Activated naive CD4-positive, alpha-beta T cell treated with anti-CD3 and anti-CD28 coated beads, Interleukin-2, amount 50 U/mL, for 24 hours (primary cell): ENCODE measurements at regions not wholly inside any gene's neighbourhood (a gene's known extent, or its start where the extent isn't known, plus 50 kb on each side); places are given as distances from the start of the nearest gene placed in this dataset.

Experiments used
- H3K27ac Mint-ChIP-seq: one replicate; pipeline ENCODE4 v1.8.0; 2021; ENCODE audit warnings: mild to moderate bottlenecking, mixed read lengths
- H3K27me3 Mint-ChIP-seq: one replicate; pipeline ENCODE4 v1.8.0; 2021; ENCODE audit warnings: mixed read lengths
- H3K36me3 Mint-ChIP-seq: one replicate; pipeline ENCODE4 v1.8.0; 2021; ENCODE audit warnings: mixed read lengths
- H3K4me1 Mint-ChIP-seq: one replicate; pipeline ENCODE4 v1.8.0; 2021; ENCODE audit warnings: mixed read lengths
- H3K4me3 Mint-ChIP-seq: one replicate; pipeline ENCODE4 v1.8.0; 2021; ENCODE audit warnings: mild to moderate bottlenecking, mixed read lengths
- H3K9me3 Mint-ChIP-seq: one replicate; pipeline ENCODE4 v1.8.0; 2021; ENCODE audit warnings: mixed read lengths

- H3K36me3 Mint-ChIP-seq, result no peaks in the 10 kb centered on the region
- no peak overlapping the region for H3K27ac Mint-ChIP-seq
- peaks cover 4% of the 10 kb centered on the region for H3K27me3 Mint-ChIP-seq
- H3K9me3 Mint-ChIP-seq, result peaks cover 4% of the 10 kb centered on the region
- no peak overlapping the region for H3K4me3 Mint-ChIP-seq
- no peaks in the 10 kb centered on the region for H3K4me1 Mint-ChIP-seq
Measured at GRCh38 chr15:35596285-35596684, 50.3 kb upstream of the DPH6 start.

GRCh38 chr15:35602836-35603235 lies 56.9 kb upstream of the DPH6 start:
- Mint-ChIP-seq H3K36me3 (no peaks in the 10 kb centered on the region), H3K27me3 (peaks cover 2% of the 10 kb centered on the region), H3K4me3 (no peak overlapping the region), H3K27ac (no peak overlapping the region), H3K4me1 (no peaks in the 10 kb centered on the region), H3K9me3 (no peaks in the 10 kb centered on the region)

GRCh38 chr15:35603301-35603700 lies 57.3 kb upstream of the DPH6 start:
- no peaks in the 10 kb centered on the region for H3K36me3 Mint-ChIP-seq
- peaks cover 2% of the 10 kb centered on the region for H3K27me3 Mint-ChIP-seq
- H3K4me1 Mint-ChIP-seq, result no peaks in the 10 kb centered on the region
- H3K4me3 Mint-ChIP-seq, result no peak overlapping the region
- no peaks in the 10 kb centered on the region for H3K9me3 Mint-ChIP-seq
- H3K27ac Mint-ChIP-seq, result no peak overlapping the region

GRCh38 chr15:35603856-35604255 lies 57.9 kb upstream of the DPH6 start:
- H3K36me3 Mint-ChIP-seq, result no peaks in the 10 kb centered on the region
- no peaks in the 10 kb centered on the region for H3K4me1 Mint-ChIP-seq
- no peaks in the 10 kb centered on the region for H3K27me3 Mint-ChIP-seq

GRCh38 chr15:35605764-35606449 lies 59.9 kb upstream of the DPH6 start:
- Mint-ChIP-seq H3K27me3 (no peaks in the 10 kb centered on the region), H3K36me3 (no peaks in the 10 kb centered on the region), H3K4me3 (no peak overlapping the region), H3K9me3 (peaks cover 6% of the 10 kb centered on the region), H3K4me1 (no peaks in the 10 kb centered on the region), H3K27ac (no peak overlapping the region)

More at GRCh38 chr15:35603856-35604255, 57.9 kb upstream of the DPH6 start:
- Mint-ChIP-seq H3K4me3 (no peak overlapping the region), H3K27ac (no peak overlapping the region), H3K9me3 (no peaks in the 10 kb centered on the region)

- no peak overlapping the region for H3K27ac Mint-ChIP-seq
- no peak overlapping the region for H3K4me3 Mint-ChIP-seq
- H3K9me3 Mint-ChIP-seq, result peaks cover 6% of the 10 kb centered on the region
Measured at GRCh38 chr15:35606450-35606779, 60.5 kb upstream of the DPH6 start.

GRCh38 chr15:35616498-35617271 lies 70.7 kb upstream of the DPH6 start:
- no peaks in the 10 kb centered on the region for H3K4me1 Mint-ChIP-seq
- peaks cover 14% of the 10 kb centered on the region for H3K9me3 Mint-ChIP-seq
- H3K27ac Mint-ChIP-seq, result no peak overlapping the region
- no peak overlapping the region for H3K4me3 Mint-ChIP-seq
- H3K36me3 Mint-ChIP-seq, result no peaks in the 10 kb centered on the region
- H3K27me3 Mint-ChIP-seq, result peaks cover 8% of the 10 kb centered on the region

More at GRCh38 chr15:35606450-35606779, 60.5 kb upstream of the DPH6 start:
- Mint-ChIP-seq H3K27me3 (no peaks in the 10 kb centered on the region), H3K4me1 (no peaks in the 10 kb centered on the region), H3K36me3 (no peaks in the 10 kb centered on the region)

- Mint-ChIP-seq H3K4me3 (no peak overlapping the region), H3K27ac (no peak overlapping the region), H3K27me3 (peaks cover 7% of the 10 kb centered on the region), H3K9me3 (peaks cover 8% of the 10 kb centered on the region), H3K36me3 (no peaks in the 10 kb centered on the region), H3K4me1 (no peaks in the 10 kb centered on the region)
Measured at GRCh38 chr15:35618260-35619188, 72.6 kb upstream of the DPH6 start.

GRCh38 chr15:35622641-35623340 lies 76.8 kb upstream of the DPH6 start:
- H3K36me3 Mint-ChIP-seq, result no peaks in the 10 kb centered on the region

GRCh38 chr15:35624881-35625280 lies 78.9 kb upstream of the DPH6 start:
- no peak overlapping the region for H3K27ac Mint-ChIP-seq
- no peaks in the 10 kb centered on the region for H3K9me3 Mint-ChIP-seq
- H3K27me3 Mint-ChIP-seq, result peaks cover 4% of the 10 kb centered on the region
- H3K4me3 Mint-ChIP-seq, result no peak overlapping the region
- no peaks in the 10 kb centered on the region for H3K36me3 Mint-ChIP-seq
- no peaks in the 10 kb centered on the region for H3K4me1 Mint-ChIP-seq

More at GRCh38 chr15:35622641-35623340, 76.8 kb upstream of the DPH6 start:
- Mint-ChIP-seq H3K27me3 (peaks cover 6% of the 10 kb centered on the region), H3K27ac (no peak overlapping the region), H3K9me3 (no peaks in the 10 kb centered on the region), H3K4me3 (no peak overlapping the region), H3K4me1 (no peaks in the 10 kb centered on the region)

- H3K27me3 Mint-ChIP-seq, result peaks cover 3% of the 10 kb centered on the region
- H3K9me3 Mint-ChIP-seq, result no peaks in the 10 kb centered on the region
- H3K4me1 Mint-ChIP-seq, result no peaks in the 10 kb centered on the region
- H3K27ac Mint-ChIP-seq, result no peak overlapping the region
- H3K4me3 Mint-ChIP-seq, result no peak overlapping the region
- H3K36me3 Mint-ChIP-seq, result no peaks in the 10 kb centered on the region
Measured at GRCh38 chr15:35626571-35627318, 80.8 kb upstream of the DPH6 start.

GRCh38 chr15:35627696-35628095 lies 81.7 kb upstream of the DPH6 start:
- Mint-ChIP-seq H3K9me3 (no peaks in the 10 kb centered on the region), H3K36me3 (no peaks in the 10 kb centered on the region), H3K27ac (no peak overlapping the region), H3K27me3 (peaks cover 5% of the 10 kb centered on the region), H3K4me3 (no peak overlapping the region), H3K4me1 (no peaks in the 10 kb centered on the region)

- Mint-ChIP-seq H3K4me1 (no peaks in the 10 kb centered on the region), H3K27me3 (peaks cover 7% of the 10 kb centered on the region), H3K4me3 (no peak overlapping the region), H3K27ac (no peak overlapping the region), H3K36me3 (no peaks in the 10 kb centered on the region), H3K9me3 (no peaks in the 10 kb centered on the region)
Measured at GRCh38 chr15:35629766-35630165, 83.8 kb upstream of the DPH6 start.

- no peaks in the 10 kb centered on the region for H3K4me1 Mint-ChIP-seq
- no peak overlapping the region for H3K27ac Mint-ChIP-seq
- peaks cover 7% of the 10 kb centered on the region for H3K27me3 Mint-ChIP-seq
- H3K9me3 Mint-ChIP-seq, result no peaks in the 10 kb centered on the region
- no peaks in the 10 kb centered on the region for H3K36me3 Mint-ChIP-seq
- H3K4me3 Mint-ChIP-seq, result no peak overlapping the region
Measured at GRCh38 chr15:35630532-35630931, 84.6 kb upstream of the DPH6 start.

- Mint-ChIP-seq H3K27me3 (peaks cover 7% of the 10 kb centered on the region), H3K27ac (no peak overlapping the region), H3K36me3 (no peaks in the 10 kb centered on the region), H3K9me3 (no peaks in the 10 kb centered on the region), H3K4me1 (no peaks in the 10 kb centered on the region), H3K4me3 (no peak overlapping the region)
Measured at GRCh38 chr15:35630985-35631384, 85.0 kb upstream of the DPH6 start.
